HCEC 1CT (cell line): ENCODE measurements at regions not wholly inside any gene's neighbourhood (a gene's known extent, or its start where the extent isn't known, plus 50 kb on each side); places are given as distances from the start of the nearest gene placed in this dataset.

ENCODE experiments used
- DNase-seq: peaks from one replicate; pipeline ENCODE4 v3.0.0-alpha.2; 2017

DNA sequence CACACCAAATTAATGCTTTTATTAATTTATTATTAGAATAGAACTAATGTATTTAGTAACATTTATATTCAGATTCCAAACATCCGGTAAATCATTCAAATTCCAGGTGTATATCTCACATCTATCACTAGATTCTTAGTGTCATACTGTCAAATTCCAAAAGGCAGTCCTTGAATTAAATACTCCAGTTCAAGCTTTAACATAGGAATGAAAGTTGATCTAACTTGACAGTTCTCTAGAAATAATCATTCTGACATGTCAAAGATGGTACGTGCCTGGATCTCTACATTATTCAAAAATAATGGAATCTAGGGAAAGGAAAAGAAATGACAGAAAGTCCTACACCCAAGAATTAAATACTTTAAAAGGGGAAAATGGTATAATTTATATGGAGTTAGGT is 1161.5 kb downstream of the PCDH9 start:
- DNase-seq: no peak

DNA sequence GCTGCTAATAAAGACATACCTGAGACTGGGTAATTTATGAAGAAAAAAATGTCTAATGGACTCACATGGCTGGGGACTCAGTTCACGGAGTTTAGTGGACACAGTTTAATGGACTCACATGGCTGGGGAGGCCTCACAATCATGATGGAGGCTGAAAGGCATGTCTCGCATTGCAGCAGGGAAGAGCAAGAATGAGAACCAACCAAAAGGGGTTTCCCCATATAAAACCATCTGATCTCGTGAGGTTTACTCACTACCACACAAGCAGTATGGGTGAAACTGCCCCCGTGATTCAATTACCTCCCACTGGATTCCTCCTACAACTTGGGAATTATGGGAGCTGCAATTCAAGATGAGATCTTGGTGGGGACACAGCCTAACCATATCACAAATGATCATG is 1181.2 kb downstream of the PCDH9 start:
- no peak for DNase-seq

DNA sequence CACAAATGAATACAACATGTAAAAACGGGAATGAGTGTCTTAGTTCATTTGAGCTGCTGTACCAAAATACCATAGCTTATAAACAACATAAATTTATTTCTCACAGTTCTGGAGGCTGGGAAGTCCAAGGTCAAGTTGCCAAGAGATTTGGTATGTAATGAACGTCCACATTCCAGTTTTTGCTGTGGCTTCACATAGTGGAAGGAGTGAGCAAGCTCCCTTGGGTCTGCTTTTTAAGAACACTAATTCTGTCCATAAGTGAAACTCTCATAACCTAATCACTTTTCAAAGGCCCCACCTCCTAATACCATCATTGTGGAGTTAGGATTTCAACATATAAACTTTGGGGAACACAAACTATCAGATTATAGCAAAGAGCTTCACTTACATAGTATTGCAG is 1189.6 kb downstream of the PCDH9 start:
- DNase-seq: no peak

DNA sequence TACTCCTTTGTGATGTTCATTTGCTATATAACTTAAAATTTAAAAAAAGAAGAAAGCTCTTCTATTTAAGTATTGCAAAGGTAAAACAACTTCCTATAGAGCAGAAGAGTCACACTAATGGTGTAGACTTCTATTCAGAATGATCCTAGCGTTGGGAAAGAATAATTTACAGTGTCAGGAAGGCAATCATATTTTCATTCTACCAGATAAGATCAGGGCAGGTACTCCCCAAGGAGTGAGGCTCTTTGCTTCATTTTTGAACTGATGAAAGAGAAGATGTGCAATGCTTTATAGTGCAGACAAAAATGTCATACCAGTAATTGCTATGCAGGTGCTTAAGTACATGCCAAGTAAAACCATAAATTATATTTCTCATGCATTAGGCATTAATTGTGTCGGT is 1193.0 kb downstream of the PCDH9 start:
- no peak for DNase-seq

DNA sequence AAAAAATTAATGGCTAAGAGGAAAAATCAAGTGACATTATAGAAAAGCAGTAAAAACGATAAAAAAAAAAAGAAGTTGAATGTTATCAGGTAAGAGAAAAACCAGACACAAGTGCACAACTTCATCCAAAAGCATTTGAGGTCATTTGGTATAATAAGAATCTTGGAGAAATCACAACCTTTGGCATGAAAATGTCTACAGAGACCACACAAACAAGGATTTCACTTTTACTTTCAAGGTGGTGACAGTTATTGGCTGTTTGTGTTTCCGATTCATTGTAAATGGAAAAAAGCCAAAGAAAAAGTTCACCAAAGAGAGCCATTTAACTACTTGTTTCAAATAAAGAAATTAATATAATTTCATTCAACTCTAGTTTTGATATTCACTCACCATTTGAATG is 1193.5 kb downstream of the PCDH9 start:
- no peak for DNase-seq

DNA sequence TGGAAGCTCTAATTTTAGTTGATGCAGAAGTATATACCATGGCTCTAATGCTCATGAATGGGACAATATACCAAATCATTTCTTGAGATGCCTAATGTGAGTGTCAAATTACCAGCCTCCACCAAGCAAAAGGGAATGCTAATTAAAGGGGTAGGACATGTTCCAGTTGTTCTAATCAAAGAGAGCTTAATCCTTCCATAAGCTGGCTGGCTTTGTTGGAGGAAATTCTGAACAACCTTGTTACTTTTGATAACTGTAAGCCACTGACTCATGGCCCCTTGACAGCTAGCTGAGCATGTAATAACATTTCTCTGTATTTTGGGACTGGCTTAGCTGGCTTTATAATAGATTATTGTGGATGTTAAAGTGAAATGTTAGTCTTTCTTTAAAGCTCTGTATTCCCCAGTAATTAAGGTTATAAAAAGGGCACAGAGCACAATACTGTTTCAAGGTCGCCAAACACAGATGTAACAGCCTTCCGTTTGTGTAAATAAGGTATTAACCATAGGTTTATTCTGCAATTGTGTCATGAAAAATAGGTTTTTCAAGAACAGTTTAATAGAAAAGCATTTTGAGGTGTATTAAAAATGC is 1194.0 kb downstream of the PCDH9 start:
- no peak for DNase-seq

DNA sequence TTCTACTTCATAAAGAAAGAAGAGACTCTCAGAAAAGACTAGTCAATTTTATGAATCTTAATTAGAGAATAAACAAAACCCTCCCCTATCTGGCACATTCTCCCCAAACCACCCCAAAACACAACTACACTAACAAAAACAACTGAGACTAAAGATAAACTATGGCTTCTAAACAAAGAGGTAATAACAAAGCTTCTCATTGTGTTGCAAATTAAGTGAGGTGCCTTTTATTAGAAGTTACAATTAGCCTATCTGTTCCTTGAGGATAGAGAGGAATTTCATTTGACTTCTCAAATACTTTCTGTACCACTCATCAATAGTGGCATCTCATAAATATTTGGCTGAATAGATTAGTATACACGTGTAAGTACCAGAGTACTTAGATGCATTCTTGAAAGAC is 1196.2 kb downstream of the PCDH9 start:
- no peak for DNase-seq

DNA sequence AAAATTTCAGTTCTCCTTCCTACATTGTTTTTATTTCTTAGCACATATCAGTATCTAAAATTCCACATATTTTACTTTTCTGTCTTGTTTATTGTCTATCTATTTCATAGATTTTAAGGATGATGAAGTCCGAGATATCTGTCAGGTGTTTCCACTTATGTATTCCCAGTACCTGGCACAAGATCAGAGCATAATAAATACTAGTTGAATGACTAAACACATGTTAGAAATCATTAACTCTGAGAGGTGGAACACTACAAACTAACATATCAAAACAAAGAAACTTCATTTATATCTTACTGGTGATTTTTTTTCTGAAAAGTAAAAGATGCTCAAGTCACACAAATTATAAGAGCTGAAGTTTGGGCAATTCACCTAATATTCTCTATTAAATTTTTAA is 1208.3 kb downstream of the PCDH9 start:
- DNase-seq: no peak

DNA sequence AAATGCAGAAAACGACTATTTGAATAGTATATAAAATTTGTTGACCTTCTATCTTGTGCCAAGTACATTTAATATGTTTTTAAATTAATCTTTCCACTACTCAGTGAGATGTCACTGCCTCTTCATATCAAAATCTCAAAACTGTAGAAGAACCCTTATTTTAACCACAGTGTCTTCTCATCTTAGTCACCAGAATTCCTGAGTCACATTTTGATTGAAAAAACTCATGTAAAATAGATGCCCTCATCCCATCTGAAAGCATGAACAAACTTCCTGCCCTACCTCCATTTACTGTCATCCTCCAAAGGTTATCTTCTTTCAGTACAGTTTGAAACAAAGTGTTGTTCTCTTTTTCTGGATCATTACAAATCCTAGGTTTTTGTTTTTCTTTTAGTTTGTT is 1215.4 kb downstream of the PCDH9 start:
- no peak for DNase-seq

DNA sequence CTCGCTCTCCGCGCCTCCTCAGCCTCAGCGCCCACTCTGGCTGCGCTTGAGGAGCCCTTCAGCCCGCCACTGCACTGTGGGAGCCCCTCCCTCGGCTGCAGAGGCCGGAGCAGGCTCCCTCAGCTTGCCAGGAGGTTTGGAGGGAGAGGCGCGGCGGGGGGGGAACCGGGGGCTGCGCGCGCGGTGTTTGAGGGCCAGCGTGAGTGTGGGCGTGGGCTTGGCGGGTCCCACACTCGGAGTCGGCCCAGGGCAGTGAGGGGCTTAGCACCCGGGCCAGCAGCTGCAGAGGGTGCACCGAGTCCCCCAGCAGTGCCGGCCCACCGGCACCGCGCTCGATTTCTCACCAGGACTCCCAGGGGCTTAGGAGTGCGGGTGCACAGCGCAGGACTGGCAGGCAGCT is 1220.9 kb downstream of the PCDH9 start:
- DNase-seq: no peak

GRCh38 chr13:66003558-66003957 is 1226.6 kb downstream of the PCDH9 start:
- no peak for DNase-seq

DNA sequence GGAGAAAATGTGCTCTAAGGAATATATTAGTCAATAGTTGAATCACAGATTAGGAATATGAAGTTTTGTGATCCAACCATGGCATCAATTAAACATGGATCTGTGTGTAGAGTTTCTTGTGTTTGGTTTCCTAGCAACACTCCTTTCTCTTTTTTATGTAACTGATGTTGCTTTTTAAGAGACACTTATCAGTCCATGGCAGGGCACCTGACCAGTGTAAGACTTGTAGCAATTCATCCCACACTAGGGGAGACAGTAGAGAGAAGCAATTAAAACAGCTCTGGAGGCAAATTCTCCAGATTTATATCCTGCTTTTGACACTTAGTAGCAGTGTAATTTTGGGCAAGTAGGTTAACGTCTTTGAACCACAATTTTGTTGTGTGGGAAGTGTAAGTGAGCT is 1229.0 kb downstream of the PCDH9 start:
- DNase-seq: no peak

DNA sequence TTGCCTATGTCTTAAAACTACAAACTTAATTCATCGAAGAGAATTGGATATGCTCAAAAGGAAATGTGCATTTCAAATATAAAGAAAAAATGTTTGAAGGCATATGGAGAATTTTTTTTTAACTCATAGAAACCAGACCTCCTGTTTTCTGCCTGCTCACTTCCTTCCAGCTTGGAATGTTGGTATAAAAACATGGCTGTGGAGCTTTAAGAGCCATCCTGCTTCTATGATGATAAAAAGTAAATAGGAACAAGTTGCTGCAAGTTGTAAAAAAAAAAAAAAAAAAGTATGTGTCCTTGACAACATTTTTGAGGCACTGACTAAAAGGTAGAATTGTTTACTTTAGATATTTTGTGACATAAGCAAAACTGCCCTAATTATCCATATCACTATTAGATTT is 1230.7 kb downstream of the PCDH9 start:
- no peak for DNase-seq

GRCh38 chr13:65990684-65991083 is 1239.5 kb downstream of the PCDH9 start:
- DNase-seq: no peak

GRCh38 chr13:65985612-65986011 is 1244.5 kb downstream of the PCDH9 start:
- DNase-seq: no peak

DNA sequence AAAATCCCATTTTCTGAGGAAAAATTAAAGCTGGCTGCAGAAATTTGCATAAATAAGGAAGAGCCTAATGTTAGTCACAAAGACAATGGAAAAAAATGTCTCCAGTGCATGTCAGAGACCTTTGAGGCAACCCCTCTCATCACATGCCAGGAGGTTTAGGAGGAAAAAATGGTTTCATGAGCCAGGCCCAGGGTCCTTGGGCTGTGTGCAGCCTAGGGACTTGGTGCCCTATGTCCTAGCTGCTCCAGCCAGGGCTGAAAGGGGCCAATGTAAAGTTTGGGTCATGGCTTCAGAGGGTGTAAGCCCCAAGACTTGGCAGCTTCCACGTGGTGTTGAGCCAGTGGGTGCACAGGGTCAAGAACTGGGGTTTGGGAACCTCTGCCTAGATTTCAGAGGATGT is 1252.6 kb downstream of the PCDH9 start:
- DNase-seq: no peak

DNA sequence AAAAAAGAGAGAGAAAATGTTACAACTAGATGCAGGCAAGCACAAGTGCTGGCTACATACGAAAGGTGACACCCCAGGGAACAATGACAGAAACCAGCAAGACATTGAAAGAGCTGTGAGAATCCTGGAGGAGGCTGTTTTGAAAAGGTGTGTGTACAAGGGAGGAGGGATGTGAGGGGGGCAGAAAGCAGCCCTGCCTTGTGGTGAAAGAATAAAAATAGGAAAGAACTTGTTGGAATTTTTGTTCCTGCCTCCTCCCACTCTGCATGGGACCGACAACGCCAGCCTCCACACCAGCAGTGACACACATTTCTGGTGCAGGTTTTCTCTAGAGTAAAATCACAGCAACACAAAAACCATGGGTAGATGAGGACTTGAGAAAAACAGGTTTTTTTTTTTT is 1258.6 kb downstream of the PCDH9 start:
- no peak for DNase-seq

- peak; percentile 77 for DNase-seq
Measured at GRCh38 chr13:65966991-65967451, 1263.1 kb downstream of the PCDH9 start.

- peak; percentile 29 for DNase-seq
Measured at GRCh38 chr13:65965501-65965900, 1264.6 kb downstream of the PCDH9 start.

DNA sequence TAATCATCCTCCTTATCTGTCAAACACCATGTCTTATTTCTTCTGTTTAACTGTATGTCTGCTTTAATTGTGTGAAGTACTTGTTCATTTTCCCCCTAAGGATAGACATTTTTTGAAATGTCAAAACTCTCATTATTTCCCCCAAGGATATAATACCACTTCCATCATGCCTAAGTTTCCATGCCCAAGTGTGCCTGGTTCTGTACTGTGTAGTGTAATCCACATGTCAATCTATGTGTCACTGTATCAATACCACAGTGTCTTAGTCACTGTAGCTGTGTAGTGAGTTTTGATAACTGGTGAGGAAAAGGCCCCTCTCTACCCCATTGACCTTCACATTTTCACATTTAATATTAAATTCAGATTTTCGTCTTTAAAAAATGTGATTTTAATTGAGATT is 1265.5 kb downstream of the PCDH9 start:
- DNase-seq: no peak

GRCh38 chr13:65959305-65959704 is 1270.8 kb downstream of the PCDH9 start:
- no peak for DNase-seq

DNA sequence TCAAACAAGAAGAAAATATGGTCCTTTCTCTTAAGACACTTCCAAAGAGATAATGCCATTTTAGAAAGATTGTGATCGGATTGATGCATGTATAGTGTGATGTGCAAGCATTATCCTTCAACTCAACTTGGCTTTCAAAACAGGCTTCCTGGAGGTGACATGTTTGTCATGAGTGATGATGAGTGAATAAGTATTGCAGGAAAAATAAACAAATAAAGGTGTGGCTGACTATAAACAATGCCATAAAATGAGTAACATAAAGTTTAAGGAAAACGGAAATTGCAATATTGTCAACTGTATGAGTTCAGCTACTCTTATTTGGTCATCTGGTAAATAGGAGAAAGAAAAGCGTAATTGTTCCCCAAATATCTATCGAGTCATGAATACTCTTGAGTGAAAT is 1283.7 kb downstream of the PCDH9 start:
- no peak for DNase-seq

GRCh38 chr13:65943708-65944107 is 1286.4 kb downstream of the PCDH9 start:
- peak; percentile 25 for DNase-seq

DNA sequence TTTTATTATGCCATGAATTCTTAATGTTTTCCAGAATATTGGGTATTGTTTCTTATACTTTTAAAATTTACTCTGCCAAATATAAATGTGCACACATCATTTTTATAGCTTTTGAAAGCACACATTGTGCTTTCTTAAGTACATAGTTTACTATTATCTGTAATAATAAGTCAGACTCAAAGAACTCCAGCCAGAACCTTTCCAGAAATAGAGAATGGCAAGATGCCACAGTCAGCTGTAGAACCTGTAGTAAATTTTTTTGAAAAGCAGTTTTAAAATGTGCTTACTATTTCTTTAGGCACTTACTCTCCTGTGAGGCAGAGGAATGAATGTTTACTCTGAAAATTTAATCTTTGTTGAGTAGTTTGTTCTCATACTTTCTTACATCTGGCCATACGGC is 1287.1 kb downstream of the PCDH9 start:
- no peak for DNase-seq

GRCh38 chr13:65940720-65941119 is 1289.4 kb downstream of the PCDH9 start:
- no peak for DNase-seq

GRCh38 chr13:65937251-65937650 is 1292.9 kb downstream of the PCDH9 start:
- DNase-seq: no peak
